Mesenchymal stem cell (in vitro differentiated cells and primary cell): ENCODE measurements at regions not wholly inside any gene's neighbourhood (a gene's known extent, or its start where the extent isn't known, plus 50 kb on each side); places are given as distances from the start of the nearest gene placed in this dataset.

Experiments
- DNase-seq: peaks from one replicate; pipeline ENCODE4 v3.0.0-alpha.2; 2013
- H2AFZ ChIP-seq: one replicate; pipeline ENCODE4 v1.6.1; 2013; ENCODE audit warnings: low read depth, mild to moderate bottlenecking, control low read depth, inconsistent platforms, low read length, moderate library complexity
- H2AK5ac ChIP-seq: 2 replicates; pipeline ENCODE4 v1.6.1; 2013; ENCODE audit warnings: low read length, moderate library complexity, mild to moderate bottlenecking, inconsistent platforms; ENCODE audit not compliant: severe bottlenecking
- H2BK120ac ChIP-seq: one replicate; pipeline ENCODE4 v1.6.1; 2013; ENCODE audit warnings: low read depth, mild to moderate bottlenecking, inconsistent platforms, low read length, moderate library complexity
- H2BK12ac ChIP-seq, 2 experiments: one replicate each; pipeline ENCODE4 v1.6.1; 2013; ENCODE audit warnings: inconsistent platforms in 2 of 2, low read length in 2 of 2, mild to moderate bottlenecking in 2 of 2, moderate library complexity in 2 of 2, control low read depth in 1 of 2
- H2BK15ac ChIP-seq: one replicate; pipeline ENCODE4 v1.6.1; 2013; ENCODE audit warnings: mild to moderate bottlenecking, low read depth, inconsistent platforms; ENCODE audit not compliant: poor library complexity, severe bottlenecking
- H2BK5ac ChIP-seq: 2 replicates; pipeline ENCODE4 v1.6.1; 2013; ENCODE audit warnings: low read depth, mild to moderate bottlenecking, low read length, control low read depth, inconsistent platforms; ENCODE audit not compliant: poor library complexity, severe bottlenecking
- H3K14ac ChIP-seq, 2 experiments: one replicate each; pipeline ENCODE4 v1.6.1; 2013; ENCODE audit warnings: inconsistent platforms in 2 of 2, low read length in 2 of 2, control low read depth in 1 of 2, mild to moderate bottlenecking in 1 of 2, moderate library complexity in 1 of 2
- H3K18ac ChIP-seq, 2 experiments: one replicate each; pipeline ENCODE4 v1.6.1; 2013; ENCODE audit warnings: inconsistent platforms in 2 of 2, low read length in 2 of 2, control low read depth in 1 of 2, low read depth in 1 of 2, mild to moderate bottlenecking in 1 of 2
- H3K23ac ChIP-seq, 2 experiments: one replicate each; pipeline ENCODE4 v1.6.1; 2013; ENCODE audit warnings: inconsistent platforms in 2 of 2, low read length in 2 of 2, mild to moderate bottlenecking in 2 of 2, moderate library complexity in 2 of 2, control low read depth in 1 of 2
- H3K27ac ChIP-seq: 2 replicates; pipeline ENCODE4 v1.5.1; 2013; ENCODE audit warnings: mild to moderate bottlenecking, moderate library complexity, low read length, control low read depth, inconsistent platforms; ENCODE audit not compliant: poor library complexity, severe bottlenecking
- H3K27me3 ChIP-seq, 2 experiments: 2 replicates each; pipeline versions ENCODE4 v1.6.1 to v1.7.0; 2013; ENCODE audit warnings: low read length in 2 of 2, mild to moderate bottlenecking in 2 of 2, moderate library complexity in 2 of 2, control low read depth in 1 of 2, inconsistent platforms in 1 of 2; ENCODE audit not compliant: control insufficient read depth in 1 of 2, insufficient read depth in 1 of 2
- H3K36me3 ChIP-seq, 2 experiments: 2 replicates each; pipeline versions ENCODE4 v1.6.1 to v1.7.0; 2013; ENCODE audit warnings: low read length in 2 of 2, control low read depth in 1 of 2, inconsistent platforms in 1 of 2, low read depth in 1 of 2, mild to moderate bottlenecking in 1 of 2; ENCODE audit not compliant: insufficient read depth in 2 of 2, control insufficient read depth in 1 of 2
- H3K4ac ChIP-seq, 2 experiments: one replicate each; pipeline ENCODE4 v1.6.1; 2013; ENCODE audit warnings: inconsistent platforms in 2 of 2, low read length in 2 of 2, mild to moderate bottlenecking in 2 of 2, moderate library complexity in 2 of 2, control low read depth in 1 of 2, low read depth in 1 of 2
- H3K4me1 ChIP-seq: 2 replicates; pipeline ENCODE4 v1.6.1; 2013; ENCODE audit warnings: low read depth, low read length, control low read depth; ENCODE audit not compliant: control insufficient read depth, insufficient read depth
- H3K4me2 ChIP-seq: 2 replicates; pipeline ENCODE4 v1.6.1; 2013; ENCODE audit warnings: low read length, mild to moderate bottlenecking, inconsistent platforms; ENCODE audit not compliant: poor library complexity, severe bottlenecking
- H3K4me3 ChIP-seq, 2 experiments: 2 replicates each; pipeline versions ENCODE4 v1.5.1 to v1.7.0; 2013; ENCODE audit warnings: low read length in 2 of 2, mild to moderate bottlenecking in 2 of 2, control low read depth in 1 of 2, low read depth in 1 of 2; ENCODE audit not compliant: insufficient read depth in 1 of 2
- H3K79me1 ChIP-seq: replicated peaks from 2 replicates; pipeline ENCODE4 v1.6.1; 2013; ENCODE audit warnings: mild to moderate bottlenecking, control low read depth, low read length, inconsistent platforms; ENCODE audit not compliant: poor library complexity, severe bottlenecking
- H3K9ac ChIP-seq: 2 replicates; pipeline ENCODE4 v1.7.0; 2013; ENCODE audit warnings: mild to moderate bottlenecking, low read length, moderate library complexity
- H3K9me3 ChIP-seq: 2 replicates; pipeline ENCODE4 v1.7.0; 2013; ENCODE audit warnings: mild to moderate bottlenecking, low read length; ENCODE audit not compliant: control insufficient read depth
- H4K8ac ChIP-seq: one replicate; pipeline ENCODE4 v1.6.1; 2013; ENCODE audit warnings: inconsistent platforms, mild to moderate bottlenecking, low read length, moderate library complexity
- H4K91ac ChIP-seq: one replicate; pipeline ENCODE4 v1.6.1; 2013; ENCODE audit warnings: mild to moderate bottlenecking, low read length, inconsistent platforms
- WGBS: methylation state at CpG from one replicate; pipeline ENCODE4 v1.1.7; 2013; ENCODE audit warnings: mixed read lengths; 5-methylcytosine and 5-hydroxymethylcytosine counted together

DNA sequence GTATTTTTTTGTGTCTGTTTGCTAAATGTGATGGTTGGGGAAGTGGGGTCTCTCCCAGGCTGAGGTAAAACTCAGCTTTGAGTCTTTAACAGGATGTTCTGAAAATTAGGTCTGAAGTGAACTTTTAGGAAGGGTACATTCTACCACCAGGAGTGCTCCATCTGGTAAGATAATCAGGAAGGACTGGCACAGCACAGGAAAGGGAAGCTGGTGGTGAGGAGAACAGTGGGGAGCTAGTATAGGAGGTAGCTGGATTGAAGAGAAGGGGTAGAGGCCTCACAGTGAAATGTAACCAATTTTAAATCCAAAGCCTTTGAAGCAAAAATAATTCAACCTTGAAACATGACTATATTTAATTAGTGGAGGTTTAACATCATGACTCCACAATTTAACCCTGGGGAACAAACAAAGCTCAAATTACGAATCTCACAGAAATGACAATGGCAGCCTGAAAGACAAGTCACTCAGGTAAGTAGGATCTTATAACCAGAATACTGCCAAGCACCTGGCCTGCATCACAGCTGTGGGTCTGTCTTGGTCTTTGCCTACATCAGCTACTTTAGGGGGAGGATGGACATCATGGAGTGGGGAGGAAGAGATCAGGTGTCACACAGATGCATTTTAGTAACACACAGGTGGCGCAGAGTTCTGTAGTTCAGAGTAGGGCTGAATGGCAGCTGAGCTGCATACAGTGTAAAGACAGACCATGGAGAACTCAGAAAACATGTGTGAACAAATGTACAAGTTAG lies 445.3 kb downstream of the DMRT2 start:
- Histone ChIP-seq H3K27me3 (no peaks in the 10 kb centered on the region), H3K9me3 (no peaks in the 10 kb centered on the region), H3K4me1 (no peaks in the 10 kb centered on the region), H3K14ac (no peak overlapping the region), H2BK120ac (no peak overlapping the region), H3K79me1 (no peaks in the 10 kb centered on the region), H2AK5ac (no peak overlapping the region), H3K4ac (no peak overlapping the region), H3K23ac (no peak overlapping the region), H2BK15ac (no peak overlapping the region), H3K4me2 (no peak overlapping the region), H2AFZ (no peak overlapping the region), H3K18ac (no peak overlapping the region), H4K91ac (no peak overlapping the region), H2BK5ac (no peak overlapping the region), H4K8ac (no peak overlapping the region), H3K4me3 (no peak overlapping the region), H3K9ac (no peak overlapping the region), H3K27ac (no peak overlapping the region), H3K36me3 (no peaks in the 10 kb centered on the region), H2BK12ac (no peak overlapping the region)
- WGBS = 56% methylated on average over 2 of the region's 2 CpGs
- DNase-seq = no peak

DNA sequence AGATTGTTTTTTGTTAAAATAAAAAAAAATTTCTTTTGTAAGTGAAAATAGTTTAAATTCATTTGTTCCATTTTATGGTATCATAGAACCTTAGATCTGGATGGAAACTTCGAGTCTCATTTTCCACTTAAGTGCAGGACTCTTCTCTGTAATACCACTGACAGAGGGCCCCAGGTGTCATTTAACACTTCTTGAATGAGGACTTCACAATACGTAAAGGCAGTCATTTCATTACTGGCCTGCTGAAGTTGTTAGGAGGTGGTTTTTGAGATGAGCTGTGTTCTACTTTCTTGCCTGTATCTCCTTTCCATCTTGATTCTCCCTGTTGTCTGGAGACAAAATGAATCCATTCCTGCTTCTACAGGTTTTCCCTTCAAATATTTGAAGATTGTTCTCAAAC lies 455.3 kb downstream of the DMRT2 start:
- no peak overlapping the region for H2AFZ ChIP-seq
- H2BK120ac ChIP-seq = no peak overlapping the region
- H3K23ac ChIP-seq = no peak overlapping the region
- H3K9ac ChIP-seq = no peak overlapping the region
- no peak overlapping the region for H2BK12ac ChIP-seq
- H3K9me3 ChIP-seq = no peaks in the 10 kb centered on the region
- no peak overlapping the region for H2BK15ac ChIP-seq
- H3K14ac ChIP-seq = no peak overlapping the region
- no peak overlapping the region for H3K4me2 ChIP-seq
- no peak overlapping the region for H4K91ac ChIP-seq
- no peak overlapping the region for H3K4ac ChIP-seq
- WGBS = 40% methylated on average over 2 of the region's 2 CpGs
- H2BK5ac ChIP-seq = no peak overlapping the region
- H3K18ac ChIP-seq = no peak overlapping the region
- DNase-seq = no peak
- no peaks in the 10 kb centered on the region for H3K4me1 ChIP-seq
- H3K27ac ChIP-seq = no peak overlapping the region
- H2AK5ac ChIP-seq = no peak overlapping the region
- H3K36me3 ChIP-seq = no peaks in the 10 kb centered on the region
- H3K4me3 ChIP-seq = no peak overlapping the region
- no peaks in the 10 kb centered on the region for H3K27me3 ChIP-seq
- no peaks in the 10 kb centered on the region for H3K79me1 ChIP-seq
- no peak overlapping the region for H4K8ac ChIP-seq

DNA sequence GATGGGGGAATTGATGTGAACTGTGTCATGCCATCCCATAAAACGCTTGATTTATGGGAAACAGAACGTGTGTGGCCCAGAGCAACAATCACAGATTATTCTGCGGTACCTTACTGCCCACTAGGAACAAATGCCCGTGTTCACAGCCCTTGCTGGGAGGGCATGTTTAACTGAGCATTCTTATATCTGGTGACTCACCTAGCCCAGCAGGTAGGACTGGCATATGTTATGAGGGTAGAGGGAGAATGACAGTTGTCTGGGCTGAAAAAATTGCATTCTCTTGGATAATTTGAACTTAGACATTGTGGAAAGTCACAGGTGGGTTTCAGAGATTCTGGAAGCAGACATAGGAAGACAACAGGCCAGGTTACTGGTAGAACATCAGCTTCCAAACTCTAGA lies 460.6 kb downstream of the DMRT2 start:
- no peaks in the 10 kb centered on the region for H3K9me3 ChIP-seq
- 55% methylated on average over 4 of the region's 4 CpGs for WGBS
- H2BK5ac ChIP-seq = no peak overlapping the region
- H3K4me2 ChIP-seq = no peak overlapping the region
- H2AK5ac ChIP-seq = no peak overlapping the region
- H3K27me3 ChIP-seq = no peaks in the 10 kb centered on the region
- no peak overlapping the region for H4K8ac ChIP-seq
- H3K23ac ChIP-seq = no peak overlapping the region
- H3K4me1 ChIP-seq = no peaks in the 10 kb centered on the region
- H3K79me1 ChIP-seq = no peaks in the 10 kb centered on the region
- no peak overlapping the region for H2BK120ac ChIP-seq
- no peak overlapping the region for H3K27ac ChIP-seq
- H2BK12ac ChIP-seq = no peak overlapping the region
- H3K4me3 ChIP-seq = no peak overlapping the region
- H2BK15ac ChIP-seq = no peak overlapping the region
- H3K36me3 ChIP-seq = no peaks in the 10 kb centered on the region
- H3K18ac ChIP-seq = no peak overlapping the region
- no peak for DNase-seq
- no peak overlapping the region for H4K91ac ChIP-seq
- no peak overlapping the region for H3K4ac ChIP-seq
- H2AFZ ChIP-seq = no peak overlapping the region
- no peak overlapping the region for H3K14ac ChIP-seq
- H3K9ac ChIP-seq = no peak overlapping the region

DNA sequence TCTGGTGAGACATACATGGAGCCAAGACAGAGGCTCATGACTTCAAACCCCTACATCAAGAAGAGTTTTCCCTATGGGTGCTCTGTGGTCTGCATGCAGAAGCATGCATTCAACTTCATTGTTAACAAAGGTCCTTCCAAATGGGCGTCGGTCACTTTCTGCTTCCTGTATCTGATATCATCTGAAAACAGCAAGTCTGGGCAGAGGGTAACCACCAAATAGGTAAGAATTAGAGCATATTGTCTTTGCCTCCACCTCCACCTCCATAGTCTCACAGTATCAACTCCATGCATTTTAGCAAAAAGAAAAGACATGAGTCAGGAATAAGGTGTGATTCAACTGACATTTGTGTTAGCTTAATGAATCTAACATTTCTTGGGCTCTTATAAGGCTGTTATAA lies 462.9 kb downstream of the DMRT2 start:
- 79% methylated on average over 2 of the region's 2 CpGs for WGBS
- H3K4me2 ChIP-seq = no peak overlapping the region
- H3K4me3 ChIP-seq = no peak overlapping the region
- H3K9me3 ChIP-seq = no peaks in the 10 kb centered on the region
- no peak overlapping the region for H2AK5ac ChIP-seq
- no peak for DNase-seq
- no peaks in the 10 kb centered on the region for H3K79me1 ChIP-seq
- H2BK15ac ChIP-seq = no peak overlapping the region
- H2BK120ac ChIP-seq = no peak overlapping the region
- H3K36me3 ChIP-seq = no peaks in the 10 kb centered on the region
- H2BK12ac ChIP-seq = no peak overlapping the region
- no peak overlapping the region for H2BK5ac ChIP-seq
- no peak overlapping the region for H3K4ac ChIP-seq
- H2AFZ ChIP-seq = no peak overlapping the region
- no peak overlapping the region for H3K18ac ChIP-seq
- H3K14ac ChIP-seq = no peak overlapping the region
- H3K23ac ChIP-seq = no peak overlapping the region
- H4K8ac ChIP-seq = no peak overlapping the region
- H3K4me1 ChIP-seq = no peaks in the 10 kb centered on the region
- H3K27me3 ChIP-seq = no peaks in the 10 kb centered on the region
- no peak overlapping the region for H3K27ac ChIP-seq
- no peak overlapping the region for H3K9ac ChIP-seq
- no peak overlapping the region for H4K91ac ChIP-seq
